Ovary (tissue), 7 donors: ENCODE measurements at regions not wholly inside any gene's neighbourhood (a gene's known extent, or its start where the extent isn't known, plus 50 kb on each side); places are given as distances from the start of the nearest gene placed in this dataset.

Experiments used
- DNase-seq, 5 donors: peaks; one replicate each; pipeline ENCODE4 v3.0.0-alpha.2; 2019 to 2020
- H3K27ac ChIP-seq, 2 donors: fragments of 200-600 bp; one replicate each; pipeline versions ENCODE4 v1.5.1 to v1.8.0; 2019 to 2022
- H3K27me3 ChIP-seq: fragments of 200-600 bp; one replicate; pipeline ENCODE4 v1.8.0; 2022
- H3K36me3 ChIP-seq: fragments of 200-600 bp; sonication (generic); one replicate; pipeline ENCODE4 v1.5.1; 2019
- H3K4me1 ChIP-seq: one replicate; pipeline ENCODE4 v1.8.1; 2013; ENCODE audit warnings: mild to moderate bottlenecking, moderate library complexity; ENCODE audit not compliant: insufficient read depth
- H3K4me3 ChIP-seq: fragments of 200-600 bp; sonication (generic); one replicate; pipeline ENCODE4 v1.5.1; 2017
- H3K9me3 ChIP-seq, 2 donors: fragments of 200-600 bp in 1 of 2; sonication (generic) in 1 of 2; one replicate each; pipeline versions ENCODE4 v1.5.1 to v1.8.1; 2013 to 2019; ENCODE audit warnings: mild to moderate bottlenecking in 1 of 2, moderate library complexity in 1 of 2
- CTCF ChIP-seq, 3 donors: fragments of 450-650 bp in 2 of 3; fragments of 200-600 bp in 1 of 3; IDR thresholded peaks; one replicate each; pipeline versions ENCODE4 v1.5.1 to v1.8.0; 2016 to 2022; ENCODE audit warnings: antibody characterized with exemption in 3 of 3, mild to moderate bottlenecking in 1 of 3
- EP300 ChIP-seq: sonication (generic); formaldehyde crosslinking; IDR thresholded peaks from one replicate; pipeline ENCODE4 v1.6.1; 2017; ENCODE audit warnings: antibody characterized with exemption
- POLR2A ChIP-seq: fragments of 450-650 bp; IDR thresholded peaks from one replicate; pipeline ENCODE4 v1.6.1; 2017; ENCODE audit warnings: antibody characterized with exemption, mild to moderate bottlenecking, moderate library complexity
- WGBS, 3 donors: extraction: QIAGEN DNeasy Blood & Tissue Kit in 1 of 3; methylation state at CpG; one replicate each; pipeline versions ENCODE4 v1.1.5 to v1.1.7; 2013 to 2017; 5-methylcytosine and 5-hydroxymethylcytosine counted together
- intact Hi-C, 4 donors: fragments of 100-400 bp; cut with DNase I; formaldehyde crosslinking; loops; one replicate each; pipeline versions ENCODE4 v1.11.0 to v1.15.1; 2022 to 2023
- donor health status: DM: no; HTN: no; CAD: no; lungs with moderate emphysema.
- donor health status: DM: no; HTN: no; CAD: no.
- donor health status: Bipolar disorder and iron deficiency.
- donor health status: DM: no; HTN: no; CAD: no.
- donor health status: DM: yes; HTN: yes; CAD: no.

GRCh38 chr20:50284811-50285375 is 94.3 kb downstream of the CEBPB start:
- DNase-seq = peak; percentile 81 to 92 (median 88)
- H3K27me3 ChIP-seq = no peaks in the 10 kb centered on the region
- peaks cover 29% of the 10 kb centered on the region for H3K4me1 ChIP-seq
- intact Hi-C loops = loop anchor here in 2 of 4 donors (2.0 to 10.0 kb wide), 3 partner anchors 94 to 180 kb away; partner anchors contain the start of gene CEBPB (in 1 of the 2)
- H3K36me3 ChIP-seq = no peaks in the 10 kb centered on the region
- H3K27ac ChIP-seq = peak overlapping the region; percentile 92 to 95
- no peak overlapping the region for H3K4me3 ChIP-seq
- no peaks in the 10 kb centered on the region for H3K9me3 ChIP-seq
- TF ChIP-seq EP300 (no peak), CTCF (IDR thresholded peaks at IDR 0.05) (no peak), POLR2A (no peak)
- WGBS, 3 donors = 12 to 16% (median 14%) methylated on average over 10 of the region's 10 CpGs

GRCh38 chr20:50285376-50286173 is 94.9 kb downstream of the CEBPB start:
- no peaks in the 10 kb centered on the region for H3K9me3 ChIP-seq
- H3K27ac ChIP-seq = peak overlapping the region; percentile 92 to 95
- peak; percentile 68 to 85 (median 83) for DNase-seq
- no peaks in the 10 kb centered on the region for H3K36me3 ChIP-seq
- peak overlapping the region; percentile 18 for H3K4me3 ChIP-seq
- 8 to 13% (median 10%) methylated on average over 21 of the region's 21 CpGs for WGBS, 3 donors
- no peaks in the 10 kb centered on the region for H3K27me3 ChIP-seq
- H3K4me1 ChIP-seq = peaks cover 29% of the 10 kb centered on the region
- TF ChIP-seq CTCF (IDR thresholded peaks at IDR 0.05) = peak in 1 of 3 donors; percentile 3
- no peak for TF ChIP-seq POLR2A
- intact Hi-C loops = loop anchor here in 2 of 4 donors (2.0 to 10.0 kb wide), 3 partner anchors 95 to 179 kb away; partner anchors contain the start of gene CEBPB (in 1 of the 2)

DNA sequence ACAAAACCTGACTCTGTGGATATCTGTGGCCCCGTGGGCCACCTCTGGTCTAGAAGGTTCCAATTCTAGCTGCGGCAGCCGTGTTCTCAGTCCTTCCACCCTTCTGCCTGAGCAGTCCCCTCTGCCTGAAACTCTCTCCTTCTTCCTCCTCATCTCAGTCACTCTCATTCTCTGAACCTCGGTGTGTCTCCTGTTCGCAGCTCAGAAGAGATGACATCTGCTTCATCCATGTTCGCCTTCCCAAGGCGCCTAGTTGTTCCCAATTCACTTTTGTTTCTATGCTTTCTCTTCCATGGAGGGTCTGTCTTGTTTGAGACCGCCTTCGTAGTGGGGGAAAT is 95.5 kb downstream of the CEBPB start:
- no peak overlapping the region for H3K4me3 ChIP-seq
- H3K36me3 ChIP-seq = no peaks in the 10 kb centered on the region
- DNase-seq = no peak
- WGBS, 3 donors = 31 to 37% (median 36%) methylated on average over 9 of the region's 9 CpGs
- peak overlapping the region; percentile 92 to 95 for H3K27ac ChIP-seq
- intact Hi-C loops = loop anchor here in 2 of 4 donors (10.0 kb wide), 2 partner anchors 99 to 179 kb away; no protein-coding TSS in a partner anchor
- H3K4me1 ChIP-seq = peaks cover 30% of the 10 kb centered on the region
- H3K27me3 ChIP-seq = no peaks in the 10 kb centered on the region
- no peaks in the 10 kb centered on the region for H3K9me3 ChIP-seq
- TF ChIP-seq CTCF (IDR thresholded peaks at IDR 0.05) = no peak
- no peak for TF ChIP-seq POLR2A
- TF ChIP-seq EP300 = no peak

- WGBS, 3 donors = 8 to 9% (median 9%) methylated on average over 11 of the region's 11 CpGs
- Histone ChIP-seq H3K27ac (peak overlapping the region; percentile 92 to 95), H3K9me3 (no peaks in the 10 kb centered on the region), H3K4me3 (no peak overlapping the region), H3K4me1 (peaks cover 34% of the 10 kb centered on the region), H3K27me3 (no peaks in the 10 kb centered on the region), H3K36me3 (no peaks in the 10 kb centered on the region)
- peak; percentile 83 to 92 (median 84) for DNase-seq
- TF ChIP-seq EP300 (no peak), CTCF (IDR thresholded peaks at IDR 0.05) (no peak), POLR2A (peak; percentile 49)
- intact Hi-C loops = loop anchor here in 2 of 4 donors (10.0 kb wide), 2 partner anchors 98 to 178 kb away; no protein-coding TSS in a partner anchor
These were observed 96.0 kb downstream of the CEBPB start for GRCh38 chr20:50286609-50287008.
